ENCODE measurements at regions not wholly inside any gene's neighbourhood (a gene's known extent, or its start where the extent isn't known, plus 50 kb on each side); places are given as distances from the start of the nearest gene placed in this dataset.

DNA sequence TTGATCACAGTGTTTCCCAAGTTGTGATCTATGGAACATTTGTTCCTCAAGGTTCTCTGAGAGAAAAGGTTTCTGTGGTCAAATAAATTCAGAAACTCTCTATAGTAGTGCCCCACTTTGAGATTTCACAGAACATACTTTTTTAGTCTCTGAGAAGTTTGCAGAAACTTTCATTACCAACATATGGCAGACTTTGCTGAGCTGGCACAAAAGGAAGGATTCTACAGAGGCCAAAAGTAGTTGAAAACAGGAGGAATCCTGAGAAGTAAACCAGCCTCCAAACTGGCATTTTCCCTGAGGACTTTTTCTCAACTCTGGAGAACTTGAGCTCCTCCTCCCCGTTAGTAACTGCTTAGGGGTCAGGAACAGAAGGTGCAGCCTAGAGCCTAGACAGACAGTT lies 117.8 kb upstream of the ESX1 start:
- TF ChIP-seq CTCF (conservative IDR thresholded peaks at IDR 0.05; ENCODE audit: low read length), result no peak
- TF ChIP-seq EZH2phosphoT487 (IDR thresholded peaks at IDR 0.05; ENCODE audit: borderline replicate concordance), result no peak
